ENCODE measurements at regions not wholly inside any gene's neighbourhood (a gene's known extent, or its start where the extent isn't known, plus 50 kb on each side); places are given as distances from the start of the nearest gene placed in this dataset.
"Not testable (repeated sequence)": the region's sequence is repeated elsewhere in the genome, so short reads cannot be mapped to it uniquely, and the experiment has no call there.

- H3K9ac ChIP-seq (ENCODE audit: low read depth in 1 of 2, low read length in 2 of 2): no peak overlapping the region
- H3K27ac ChIP-seq (ENCODE audit: low read depth in 2 of 2, low read length in 2 of 2): no peak overlapping the region
- no peaks in the 10 kb centered on the region for H3K27me3 ChIP-seq (ENCODE audit: control insufficient read depth in 2 of 2, insufficient read depth in 2 of 2, low read length in 2 of 2)
- no peak overlapping the region for H3K4me3 ChIP-seq (ENCODE audit: low read length in 2 of 2)
- H3K9me3 ChIP-seq (ENCODE audit: control insufficient read depth in 2 of 2, low read length in 2 of 2): no peaks in the 10 kb centered on the region
- no peaks in the 10 kb centered on the region for H3K36me3 ChIP-seq (ENCODE audit: control insufficient read depth in 2 of 2, insufficient read depth in 2 of 2, low read length in 2 of 2)
- H3K4me1 ChIP-seq (ENCODE audit: control insufficient read depth in 2 of 2, insufficient read depth in 2 of 2, low read length in 2 of 2): no peaks in the 10 kb centered on the region
Observed at GRCh38 chr7:73918926-73919693, 58.2 kb downstream of the TMEM270 start.

GRCh38 chr7:73919694-73920375 lies 58.9 kb downstream of the TMEM270 start:
- Histone ChIP-seq H3K27me3 (ENCODE audit: control insufficient read depth in 2 of 2, insufficient read depth in 2 of 2, low read length in 2 of 2) (no peaks in the 10 kb centered on the region), H3K36me3 (ENCODE audit: control insufficient read depth in 2 of 2, insufficient read depth in 2 of 2, low read length in 2 of 2) (no peaks in the 10 kb centered on the region), H3K4me1 (ENCODE audit: control insufficient read depth in 2 of 2, insufficient read depth in 2 of 2, low read length in 2 of 2) (no peaks in the 10 kb centered on the region), H3K9ac (ENCODE audit: low read depth in 1 of 2, low read length in 2 of 2) (no peak overlapping the region), H3K27ac (ENCODE audit: low read depth in 2 of 2, low read length in 2 of 2) (no peak overlapping the region), H3K4me3 (ENCODE audit: low read length in 2 of 2) (no peak overlapping the region), H3K9me3 (ENCODE audit: control insufficient read depth in 2 of 2, low read length in 2 of 2) (no peaks in the 10 kb centered on the region)

GRCh38 chr7:73920406-73921134 lies 59.6 kb downstream of the TMEM270 start:
- no peaks in the 10 kb centered on the region for H3K9me3 ChIP-seq (ENCODE audit: control insufficient read depth in 2 of 2, low read length in 2 of 2)
- H3K27ac ChIP-seq (ENCODE audit: low read depth in 2 of 2, low read length in 2 of 2): no peak overlapping the region
- H3K4me3 ChIP-seq (ENCODE audit: low read length in 2 of 2): no peak overlapping the region
- H3K27me3 ChIP-seq (ENCODE audit: control insufficient read depth in 2 of 2, insufficient read depth in 2 of 2, low read length in 2 of 2): no peaks in the 10 kb centered on the region
- H3K4me1 ChIP-seq (ENCODE audit: control insufficient read depth in 2 of 2, insufficient read depth in 2 of 2, low read length in 2 of 2): no peaks in the 10 kb centered on the region
- H3K36me3 ChIP-seq (ENCODE audit: control insufficient read depth in 2 of 2, insufficient read depth in 2 of 2, low read length in 2 of 2): no peaks in the 10 kb centered on the region
- no peak overlapping the region for H3K9ac ChIP-seq (ENCODE audit: low read depth in 1 of 2, low read length in 2 of 2)

- Histone ChIP-seq H3K27ac (ENCODE audit: low read depth in 2 of 2, low read length in 2 of 2) (no peak overlapping the region), H3K4me1 (ENCODE audit: control insufficient read depth in 2 of 2, insufficient read depth in 2 of 2, low read length in 2 of 2) (no peaks in the 10 kb centered on the region), H3K27me3 (ENCODE audit: control insufficient read depth in 2 of 2, insufficient read depth in 2 of 2, low read length in 2 of 2) (no peaks in the 10 kb centered on the region), H3K9me3 (ENCODE audit: control insufficient read depth in 2 of 2, low read length in 2 of 2) (no peaks in the 10 kb centered on the region), H3K4me3 (ENCODE audit: low read length in 2 of 2) (no peak overlapping the region), H3K9ac (ENCODE audit: low read depth in 1 of 2, low read length in 2 of 2) (no peak overlapping the region), H3K36me3 (ENCODE audit: control insufficient read depth in 2 of 2, insufficient read depth in 2 of 2, low read length in 2 of 2) (no peaks in the 10 kb centered on the region)
Observed at GRCh38 chr7:73921623-73922528, 60.9 kb downstream of the TMEM270 start.

GRCh38 chr7:73928644-73929043 lies 67.7 kb downstream of the TMEM270 start:
- H3K9me3 ChIP-seq (ENCODE audit: control insufficient read depth in 2 of 2, low read length in 2 of 2); H3K36me3 ChIP-seq (ENCODE audit: control insufficient read depth in 2 of 2, insufficient read depth in 2 of 2, low read length in 2 of 2); H3K9ac ChIP-seq (ENCODE audit: low read depth in 1 of 2, low read length in 2 of 2); H3K4me1 ChIP-seq (ENCODE audit: control insufficient read depth in 2 of 2, insufficient read depth in 2 of 2, low read length in 2 of 2); H3K4me3 ChIP-seq (ENCODE audit: low read length in 2 of 2); H3K27ac ChIP-seq (ENCODE audit: low read depth in 2 of 2, low read length in 2 of 2); H3K27me3 ChIP-seq (ENCODE audit: control insufficient read depth in 2 of 2, insufficient read depth in 2 of 2, low read length in 2 of 2): not testable (repeated sequence)

- no peak overlapping the region for H3K27ac ChIP-seq (ENCODE audit: low read depth in 2 of 2, low read length in 2 of 2)
- no peak overlapping the region for H3K4me3 ChIP-seq (ENCODE audit: low read length in 2 of 2)
- no peaks in the 10 kb centered on the region for H3K9me3 ChIP-seq (ENCODE audit: control insufficient read depth in 2 of 2, low read length in 2 of 2)
- no peak overlapping the region for H3K9ac ChIP-seq (ENCODE audit: low read depth in 1 of 2, low read length in 2 of 2)
- no peaks in the 10 kb centered on the region for H3K4me1 ChIP-seq (ENCODE audit: control insufficient read depth in 2 of 2, insufficient read depth in 2 of 2, low read length in 2 of 2)
- H3K36me3 ChIP-seq (ENCODE audit: control insufficient read depth in 2 of 2, insufficient read depth in 2 of 2, low read length in 2 of 2): no peaks in the 10 kb centered on the region
- H3K27me3 ChIP-seq (ENCODE audit: control insufficient read depth in 2 of 2, insufficient read depth in 2 of 2, low read length in 2 of 2): no peaks in the 10 kb centered on the region
Observed at GRCh38 chr7:73931502-73931901, 70.5 kb downstream of the TMEM270 start.

GRCh38 chr7:73932364-73932763 lies 71.4 kb downstream of the TMEM270 start:
- H3K4me3 ChIP-seq (ENCODE audit: low read length in 2 of 2): no peak overlapping the region
- H3K9ac ChIP-seq (ENCODE audit: low read depth in 1 of 2, low read length in 2 of 2): no peak overlapping the region
- H3K36me3 ChIP-seq (ENCODE audit: control insufficient read depth in 2 of 2, insufficient read depth in 2 of 2, low read length in 2 of 2): no peaks in the 10 kb centered on the region
- H3K9me3 ChIP-seq (ENCODE audit: control insufficient read depth in 2 of 2, low read length in 2 of 2): no peaks in the 10 kb centered on the region
- H3K27me3 ChIP-seq (ENCODE audit: control insufficient read depth in 2 of 2, insufficient read depth in 2 of 2, low read length in 2 of 2): no peaks in the 10 kb centered on the region
- H3K27ac ChIP-seq (ENCODE audit: low read depth in 2 of 2, low read length in 2 of 2): no peak overlapping the region
- no peaks in the 10 kb centered on the region for H3K4me1 ChIP-seq (ENCODE audit: control insufficient read depth in 2 of 2, insufficient read depth in 2 of 2, low read length in 2 of 2)

- no peaks in the 10 kb centered on the region for H3K9me3 ChIP-seq (ENCODE audit: control insufficient read depth in 2 of 2, low read length in 2 of 2)
- H3K4me1 ChIP-seq (ENCODE audit: control insufficient read depth in 2 of 2, insufficient read depth in 2 of 2, low read length in 2 of 2): no peaks in the 10 kb centered on the region
- no peak overlapping the region for H3K27ac ChIP-seq (ENCODE audit: low read depth in 2 of 2, low read length in 2 of 2)
- H3K4me3 ChIP-seq (ENCODE audit: low read length in 2 of 2): no peak overlapping the region
- H3K27me3 ChIP-seq (ENCODE audit: control insufficient read depth in 2 of 2, insufficient read depth in 2 of 2, low read length in 2 of 2): no peaks in the 10 kb centered on the region
- no peak overlapping the region for H3K9ac ChIP-seq (ENCODE audit: low read depth in 1 of 2, low read length in 2 of 2)
- H3K36me3 ChIP-seq (ENCODE audit: control insufficient read depth in 2 of 2, insufficient read depth in 2 of 2, low read length in 2 of 2): no peaks in the 10 kb centered on the region
Observed at GRCh38 chr7:73933091-73933490, 72.1 kb downstream of the TMEM270 start.

GRCh38 chr7:73936967-73937366 lies 76.0 kb downstream of the TMEM270 start:
- H3K27ac ChIP-seq (ENCODE audit: low read depth in 2 of 2, low read length in 2 of 2): no peak overlapping the region

More at GRCh38 chr7:73936967-73937366, 76.0 kb downstream of the TMEM270 start:
- Histone ChIP-seq H3K36me3 (ENCODE audit: control insufficient read depth in 2 of 2, insufficient read depth in 2 of 2, low read length in 2 of 2) (no peaks in the 10 kb centered on the region), H3K9me3 (ENCODE audit: control insufficient read depth in 2 of 2, low read length in 2 of 2) (no peaks in the 10 kb centered on the region), H3K4me1 (ENCODE audit: control insufficient read depth in 2 of 2, insufficient read depth in 2 of 2, low read length in 2 of 2) (no peaks in the 10 kb centered on the region), H3K9ac (ENCODE audit: low read depth in 1 of 2, low read length in 2 of 2) (no peak overlapping the region), H3K4me3 (ENCODE audit: low read length in 2 of 2) (no peak overlapping the region), H3K27me3 (ENCODE audit: control insufficient read depth in 2 of 2, insufficient read depth in 2 of 2, low read length in 2 of 2) (no peaks in the 10 kb centered on the region)

All from mucosa of rectum (tissue), 2 donors.